BJ (cell line): ENCODE measurements at regions not wholly inside any gene's neighbourhood (a gene's known extent, or its start where the extent isn't known, plus 50 kb on each side); places are given as distances from the start of the nearest gene placed in this dataset.

Source experiments
- CTCF ChIA-PET: fragments of 350-600 bp; formaldehyde crosslinking; extraction: SDS; loops from one replicate; lab custom pipeline; 2021; ENCODE audit warnings: antibody characterized with exemption, inconsistent platforms; lab: Yijun Ruan, JAX
- POLR2A ChIA-PET: fragments of 300-600 bp; sonication (Branson Sonifier 250); formaldehyde crosslinking; extraction: SDS; loops from one replicate; lab custom pipeline; 2021; ENCODE audit warnings: antibody characterized with exemption; lab: Charles Lee
- DNase-seq: peaks from one replicate; pipeline ENCODE4 v3.0.0-alpha.2; 2011; ENCODE audit warnings: low read depth
- H3K27me3 ChIP-seq: 2 replicates; pipeline ENCODE4 v1.6.0; 2011; ENCODE audit warnings: low read length; ENCODE audit not compliant: control insufficient read depth, insufficient read depth
- H3K36me3 ChIP-seq: 2 replicates; pipeline ENCODE4 v1.5.1; 2011; ENCODE audit warnings: low read length; ENCODE audit not compliant: control insufficient read depth, insufficient read depth
- H3K4me3 ChIP-seq: 2 replicates; pipeline ENCODE4 v1.5.1; 2011; ENCODE audit warnings: low read depth, mild to moderate bottlenecking, control low read depth, low read length
- TF ChIP-seq, protein P1 (sequence below): IDR thresholded peaks from 2 replicates; pipeline ENCODE4 v1.5.1; 2011; ENCODE audit warnings: low read depth, mild to moderate bottlenecking, control low read depth, inconsistent platforms, low read length, moderate library complexity; ENCODE audit not compliant: insufficient read depth

DNA sequence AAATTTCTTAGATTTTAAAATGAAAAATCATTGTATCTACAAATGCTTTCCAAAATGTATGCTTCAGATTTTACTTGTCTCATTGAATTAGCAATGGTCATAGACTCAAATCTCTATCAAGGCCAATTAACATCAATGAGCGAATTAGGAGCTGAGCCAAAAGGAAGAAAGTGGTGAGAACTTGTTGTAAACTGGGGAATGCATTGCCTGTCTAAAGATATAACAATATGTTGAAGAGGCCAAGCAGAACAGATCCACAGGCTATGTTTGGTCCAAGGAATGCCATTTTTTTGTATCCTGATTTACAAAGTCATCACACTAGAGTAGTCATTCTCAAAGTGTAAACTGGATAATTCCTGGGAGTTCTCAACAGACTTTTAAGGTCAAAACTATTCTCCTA, 370.7 kb downstream of the GJA1 start:
- Histone ChIP-seq H3K27me3 (no peaks in the 10 kb centered on the region), H3K4me3 (no peak overlapping the region), H3K36me3 (no peaks in the 10 kb centered on the region)
- ChIA-PET POLR2A (interaction anchor here (0.6 kb wide), 1 partner anchor 37 kb away, joined by 5 read pairs; no protein-coding TSS in a partner anchor), CTCF (no interaction called here)
- TF ChIP-seq, protein P1, sequence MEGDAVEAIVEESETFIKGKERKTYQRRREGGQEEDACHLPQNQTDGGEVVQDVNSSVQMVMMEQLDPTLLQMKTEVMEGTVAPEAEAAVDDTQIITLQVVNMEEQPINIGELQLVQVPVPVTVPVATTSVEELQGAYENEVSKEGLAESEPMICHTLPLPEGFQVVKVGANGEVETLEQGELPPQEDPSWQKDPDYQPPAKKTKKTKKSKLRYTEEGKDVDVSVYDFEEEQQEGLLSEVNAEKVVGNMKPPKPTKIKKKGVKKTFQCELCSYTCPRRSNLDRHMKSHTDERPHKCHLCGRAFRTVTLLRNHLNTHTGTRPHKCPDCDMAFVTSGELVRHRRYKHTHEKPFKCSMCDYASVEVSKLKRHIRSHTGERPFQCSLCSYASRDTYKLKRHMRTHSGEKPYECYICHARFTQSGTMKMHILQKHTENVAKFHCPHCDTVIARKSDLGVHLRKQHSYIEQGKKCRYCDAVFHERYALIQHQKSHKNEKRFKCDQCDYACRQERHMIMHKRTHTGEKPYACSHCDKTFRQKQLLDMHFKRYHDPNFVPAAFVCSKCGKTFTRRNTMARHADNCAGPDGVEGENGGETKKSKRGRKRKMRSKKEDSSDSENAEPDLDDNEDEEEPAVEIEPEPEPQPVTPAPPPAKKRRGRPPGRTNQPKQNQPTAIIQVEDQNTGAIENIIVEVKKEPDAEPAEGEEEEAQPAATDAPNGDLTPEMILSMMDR = no peak
- DNase-seq = no peak

DNA sequence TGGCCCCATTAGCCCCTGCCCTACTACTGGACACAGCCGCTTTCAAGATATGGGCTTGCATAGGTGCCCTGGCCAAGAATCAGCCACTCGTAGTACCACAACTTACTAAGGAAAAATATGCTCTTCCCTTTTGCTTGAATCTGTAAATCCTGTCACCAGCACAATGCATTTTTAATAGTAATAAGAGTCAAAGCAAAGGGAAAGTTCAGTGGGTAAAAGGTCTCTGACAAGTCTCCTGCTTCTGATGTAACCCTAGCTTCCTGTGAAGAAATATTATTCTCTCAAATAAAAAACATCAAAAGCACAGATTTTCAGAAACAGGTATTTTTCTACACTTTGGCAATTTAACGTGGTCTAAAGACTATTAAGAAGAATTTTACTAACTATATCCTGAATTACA, 373.8 kb downstream of the GJA1 start:
- ChIA-PET POLR2A (no interaction called here), CTCF (interaction anchor here (1.6 kb wide), 1 partner anchor 11 kb away, joined by 5 read pairs; no protein-coding TSS in a partner anchor)
- Histone ChIP-seq H3K36me3 (no peaks in the 10 kb centered on the region), H3K27me3 (no peaks in the 10 kb centered on the region), H3K4me3 (no peak overlapping the region)
- DNase-seq = no peak
- TF ChIP-seq, protein P1 = no peak

DNA sequence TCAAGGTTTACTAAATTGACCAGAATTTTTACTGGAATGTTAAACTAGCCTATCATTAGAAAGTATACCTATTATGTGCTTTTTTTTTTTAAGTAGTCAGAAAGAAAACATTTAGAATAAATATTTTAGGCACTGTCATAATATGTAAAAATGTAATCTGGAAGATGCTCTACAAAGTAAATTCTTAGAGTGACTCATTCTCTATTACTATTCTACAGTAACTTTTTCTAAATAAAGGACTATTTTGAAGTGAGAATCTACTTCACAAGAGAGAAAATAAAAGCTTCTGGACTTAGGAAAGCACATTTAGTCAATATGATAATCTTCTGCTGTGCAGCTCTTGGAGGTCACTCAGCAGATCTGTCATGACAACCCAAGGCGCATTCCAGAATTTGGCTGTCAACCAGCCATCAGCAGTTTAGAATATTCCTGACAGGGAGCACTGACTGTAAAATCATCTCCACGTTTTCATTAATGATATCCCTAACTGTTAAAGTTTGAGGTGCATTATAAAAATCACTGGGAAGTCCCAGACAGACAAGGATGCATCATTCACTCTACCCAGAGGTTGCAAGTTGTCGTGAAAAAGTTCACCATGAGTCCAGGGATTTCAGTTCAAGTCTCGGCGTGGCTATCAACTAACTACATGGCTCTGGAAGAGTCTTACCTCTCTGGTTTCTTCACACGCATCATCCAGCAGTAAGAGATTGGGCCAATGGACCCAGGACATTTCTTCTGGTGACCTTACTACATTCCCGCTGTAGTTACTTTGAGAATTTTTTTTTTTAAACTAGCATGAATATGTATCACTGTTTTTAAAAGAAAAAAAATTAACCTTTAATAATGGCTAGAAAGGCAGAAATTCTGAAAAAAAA, 374.9 kb downstream of the GJA1 start:
- CTCF ChIA-PET = interaction anchor here (0.6 to 1.6 kb wide), 2 partner anchors 12 to 69 kb away, joined by 3 to 5 read pairs; no protein-coding TSS in a partner anchor
- no peak for DNase-seq

DNA sequence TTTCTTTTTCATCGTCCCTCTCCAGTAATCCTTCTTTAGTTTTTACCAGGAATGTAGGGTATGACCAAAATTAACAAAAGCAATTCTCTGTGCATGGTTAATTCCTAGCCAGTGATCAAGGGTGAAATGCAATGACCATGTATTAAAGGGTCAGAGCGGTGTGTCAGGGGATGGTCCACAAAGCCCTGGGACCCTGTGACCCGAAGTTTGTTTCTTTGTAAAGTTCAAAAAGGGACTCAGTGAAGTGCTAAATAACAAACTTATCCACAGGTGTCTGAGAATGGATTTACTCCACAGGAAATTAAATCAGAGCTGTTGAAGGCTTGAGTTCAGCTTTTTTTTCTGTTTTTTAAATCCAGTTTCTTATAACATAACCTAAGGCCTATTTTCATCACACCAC, 375.7 kb downstream of the GJA1 start:
- CTCF ChIA-PET = interaction anchor here (0.8 kb wide), 1 partner anchor 92 kb away, joined by 4 read pairs; no protein-coding TSS in a partner anchor
- no peaks in the 10 kb centered on the region for H3K27me3 ChIP-seq

More for the DNA sequence above, 374.9 kb downstream of the GJA1 start:
- TF ChIP-seq, protein P1 = no peak
- Histone ChIP-seq H3K4me3 (no peak overlapping the region), H3K27me3 (no peaks in the 10 kb centered on the region), H3K36me3 (no peaks in the 10 kb centered on the region)
- POLR2A ChIA-PET = no interaction called here

DNA sequence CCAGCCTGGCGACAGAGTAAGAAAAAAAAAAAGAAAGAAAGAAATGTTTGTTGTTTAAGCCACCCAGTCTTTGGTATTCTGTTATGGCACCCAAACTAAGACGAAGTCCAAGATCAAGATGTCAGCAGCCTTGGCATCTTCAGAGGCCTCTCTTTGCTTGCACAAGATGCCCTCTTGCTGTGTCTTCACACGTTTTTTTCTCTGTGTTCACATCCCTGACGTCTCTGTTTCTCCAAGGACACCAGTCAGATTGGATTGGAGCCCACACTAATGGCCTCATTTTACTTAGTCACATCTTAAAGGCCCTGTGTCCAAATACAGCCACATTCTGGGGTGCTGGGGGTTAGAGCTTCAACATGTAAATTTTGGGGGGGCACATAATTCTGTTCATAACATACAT, 380.9 kb downstream of the GJA1 start:
- ChIA-PET POLR2A (interaction anchor here (0.7 kb wide), 1 partner anchor 44 kb away, joined by 5 read pairs; no protein-coding TSS in a partner anchor), CTCF (interaction anchor here (0.7 kb wide), 1 partner anchor 290 kb away, joined by 3 read pairs; no protein-coding TSS in a partner anchor)
- H3K27me3 ChIP-seq = no peaks in the 10 kb centered on the region
- no peaks in the 10 kb centered on the region for H3K36me3 ChIP-seq
- no peak overlapping the region for H3K4me3 ChIP-seq
- TF ChIP-seq, protein P1 = no peak
- no peak for DNase-seq

More for the DNA sequence above, 375.7 kb downstream of the GJA1 start:
- POLR2A ChIA-PET = no interaction called here
- Histone ChIP-seq H3K4me3 (no peak overlapping the region), H3K36me3 (no peaks in the 10 kb centered on the region)
- DNase-seq = no peak
- TF ChIP-seq, protein P1 = no peak
